T-helper 9 cell (primary cell): ENCODE measurements at regions not wholly inside any gene's neighbourhood (a gene's known extent, or its start where the extent isn't known, plus 50 kb on each side); places are given as distances from the start of the nearest gene placed in this dataset.

Experiments
- DNase-seq: peaks from one replicate; pipeline ENCODE4 v3.0.0-alpha.2; 2020

DNA sequence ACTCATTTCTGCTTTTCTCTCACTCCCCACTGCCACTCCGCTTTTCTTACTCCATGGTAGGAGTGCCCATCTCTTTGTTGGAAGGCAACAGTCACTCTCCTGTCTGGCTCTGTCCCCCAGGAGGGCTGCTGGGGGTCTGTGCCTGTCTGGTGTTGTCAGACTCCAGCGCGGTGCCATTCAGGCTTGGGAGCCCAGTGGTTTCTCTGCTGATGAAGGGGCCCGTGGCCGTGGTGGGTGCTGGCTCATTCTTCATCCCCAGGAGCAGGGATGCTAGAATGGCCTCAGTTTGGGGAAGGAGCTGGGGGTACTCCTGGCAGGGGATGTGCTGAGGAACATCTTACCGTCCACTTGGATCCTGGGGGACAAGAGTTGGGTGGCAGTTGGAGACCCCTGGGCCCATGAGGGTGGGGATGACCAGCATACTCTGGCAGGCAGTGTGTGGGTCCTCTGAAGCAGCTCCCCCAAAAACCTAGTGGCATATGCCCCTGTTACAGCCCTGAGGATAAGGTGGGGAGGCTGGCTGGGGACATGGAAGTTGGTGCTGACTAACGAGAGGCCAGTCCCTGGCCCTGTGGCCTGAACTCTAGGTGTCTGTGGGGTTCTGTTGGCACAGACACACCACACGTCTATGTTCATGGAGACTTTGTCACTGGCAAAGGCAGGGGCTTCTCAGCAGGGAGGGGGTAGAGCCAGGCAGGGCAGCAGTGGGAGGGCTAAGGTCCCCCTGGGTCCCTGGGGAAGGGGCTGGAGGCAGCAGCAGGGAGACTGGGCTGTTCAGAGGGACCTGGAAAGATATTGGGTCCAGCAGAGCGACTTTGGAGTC lies 102.8 kb upstream of the RET start:
- no peak for DNase-seq

DNA sequence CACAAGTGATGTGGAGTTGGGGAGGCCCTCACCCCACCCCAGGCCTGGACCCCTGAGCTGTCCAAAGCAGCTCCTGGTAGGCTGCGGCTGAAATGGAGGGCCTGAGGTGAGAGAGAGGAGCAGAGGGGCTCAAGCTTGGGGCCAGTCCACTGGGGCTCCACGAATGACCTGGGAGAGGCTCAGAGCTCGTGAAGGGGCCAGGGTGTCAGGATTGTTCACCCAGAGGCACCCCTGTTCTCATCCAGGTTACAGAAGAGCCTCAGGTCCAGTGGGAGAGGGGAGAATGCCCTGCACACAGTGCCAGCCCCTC lies 102.2 kb upstream of the RET start:
- no peak for DNase-seq

DNA sequence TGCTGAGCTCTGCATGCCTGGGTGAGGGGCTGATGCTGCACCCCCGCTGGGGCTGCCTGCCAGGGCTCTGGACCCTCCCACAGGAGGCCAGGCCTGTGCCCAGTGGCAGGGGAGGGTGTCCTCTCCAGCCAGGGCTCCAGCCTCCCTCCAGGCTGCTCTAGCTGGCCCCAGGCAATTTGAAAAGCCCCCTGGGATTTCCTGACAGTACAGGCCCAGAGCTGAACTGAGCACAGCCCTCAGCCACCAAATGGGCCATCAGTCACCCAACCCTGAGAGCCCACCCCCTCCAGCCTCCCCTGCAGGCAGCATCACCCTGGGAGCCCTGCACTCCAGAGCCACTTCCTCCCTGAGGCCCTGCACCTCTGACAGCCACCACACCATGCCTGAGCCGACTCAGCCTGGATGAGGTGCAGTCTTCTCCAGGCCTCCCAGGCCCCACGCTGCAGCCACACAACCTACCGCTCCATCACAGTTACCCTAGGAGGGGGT lies 101.8 kb upstream of the RET start:
- no peak for DNase-seq

DNA sequence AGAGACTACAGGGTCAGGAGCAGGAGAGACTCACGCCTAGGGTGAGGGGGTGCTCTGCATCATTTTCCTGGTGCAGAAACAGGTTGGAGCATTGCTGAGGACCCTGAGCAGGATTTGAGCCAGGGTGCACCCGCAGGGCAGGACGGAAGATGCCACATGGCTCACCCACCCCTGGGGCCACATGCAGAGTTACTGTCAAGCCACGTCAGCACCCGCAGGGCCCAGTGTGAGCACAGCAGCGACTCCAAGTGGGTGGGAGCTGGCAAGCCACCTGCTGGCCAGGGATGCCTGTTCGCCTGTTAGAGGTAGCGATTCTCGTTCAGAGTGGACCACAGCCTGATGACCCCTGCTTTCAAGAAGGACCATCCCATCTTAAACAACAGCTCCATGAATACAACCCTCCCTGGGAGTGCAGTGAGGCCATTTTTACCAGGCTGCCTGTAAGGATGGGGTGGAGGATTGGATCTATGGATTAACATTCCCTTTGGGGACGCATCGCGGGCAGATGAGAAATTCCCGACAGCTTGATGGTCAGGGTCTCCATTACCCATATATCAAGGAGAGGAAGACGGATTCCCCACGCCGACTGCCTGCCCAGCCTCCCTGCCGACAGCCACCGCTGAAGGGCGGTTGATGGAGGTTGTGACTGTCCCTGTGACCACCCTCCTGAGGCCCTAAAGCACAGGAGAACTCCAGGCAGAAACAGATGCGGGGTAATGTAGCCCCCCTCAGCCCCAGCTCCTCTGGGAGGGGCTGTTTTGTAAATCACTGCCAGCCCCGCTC lies 101.1 kb upstream of the RET start:
- no peak for DNase-seq

DNA sequence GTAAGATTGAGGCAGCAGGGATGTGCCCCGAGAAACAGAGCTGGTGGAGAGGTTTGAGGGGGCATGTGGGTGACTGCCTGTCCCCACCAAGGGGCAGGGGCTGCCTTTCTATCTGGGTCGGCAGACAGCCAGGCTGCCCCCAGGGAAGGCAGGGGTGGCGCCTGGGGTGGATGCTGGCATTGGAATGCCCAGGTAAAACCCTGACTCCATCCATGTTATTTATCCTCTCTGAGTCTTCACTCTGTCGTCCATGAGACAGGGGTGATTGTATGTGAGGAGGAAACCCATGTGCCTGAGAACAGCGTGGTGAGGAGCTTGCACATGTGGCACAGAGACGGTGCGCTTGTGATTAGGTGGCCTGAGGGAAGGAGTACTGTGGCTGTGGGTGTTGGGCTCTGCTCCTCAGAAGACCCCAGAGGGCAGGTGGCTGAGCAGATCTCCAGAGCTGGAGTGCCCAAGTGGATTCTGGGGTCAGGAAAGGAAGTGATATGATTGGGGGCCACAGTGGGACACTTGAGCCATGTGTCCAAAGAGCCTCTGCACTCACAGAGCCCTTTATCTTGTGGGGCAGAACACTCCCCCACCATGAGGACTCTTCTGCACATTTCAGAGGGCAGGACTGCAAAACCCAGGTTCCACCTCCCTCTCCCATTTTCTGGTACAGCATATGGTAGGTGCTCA lies 100.4 kb upstream of the RET start:
- no peak for DNase-seq

DNA sequence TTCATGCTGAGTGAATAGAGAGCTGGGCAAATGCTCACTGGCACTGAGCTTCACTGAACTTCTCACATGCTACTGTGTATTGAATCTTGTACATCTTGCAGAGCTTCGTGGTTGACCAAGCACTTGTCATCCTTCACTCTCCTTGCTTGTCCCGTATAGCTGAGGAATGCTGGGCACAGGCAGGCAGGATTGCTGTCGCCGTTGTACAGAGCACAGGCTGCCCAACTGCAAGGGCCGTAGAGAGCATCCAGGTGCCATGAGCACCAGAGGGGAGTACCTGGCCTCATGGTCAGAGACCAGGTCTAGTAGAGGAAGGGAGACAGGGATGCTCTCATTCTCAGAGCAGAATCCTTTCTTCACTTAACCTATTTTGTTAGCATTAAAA lies 99.8 kb upstream of the RET start:
- no peak for DNase-seq

DNA sequence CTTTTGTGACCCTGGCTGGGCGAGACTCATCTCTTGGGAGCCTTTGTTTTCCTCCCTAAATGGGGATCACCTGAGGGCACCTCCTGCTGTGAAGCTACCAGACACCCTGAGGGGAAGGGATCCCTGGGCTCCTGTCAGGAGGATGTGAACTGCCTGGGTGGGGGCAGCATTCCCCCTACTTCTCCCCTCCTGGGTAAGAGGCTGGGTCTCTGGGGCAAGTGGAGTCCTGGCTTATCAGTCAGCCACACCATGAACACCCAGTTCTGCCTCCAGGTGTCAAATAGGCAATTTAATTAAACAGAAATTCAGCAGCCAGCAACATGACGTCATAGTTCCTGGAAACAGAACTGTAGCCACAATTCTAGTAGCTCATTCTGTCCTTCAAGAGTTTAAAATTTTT lies 97.7 kb upstream of the RET start:
- DNase-seq, result no peak

DNA sequence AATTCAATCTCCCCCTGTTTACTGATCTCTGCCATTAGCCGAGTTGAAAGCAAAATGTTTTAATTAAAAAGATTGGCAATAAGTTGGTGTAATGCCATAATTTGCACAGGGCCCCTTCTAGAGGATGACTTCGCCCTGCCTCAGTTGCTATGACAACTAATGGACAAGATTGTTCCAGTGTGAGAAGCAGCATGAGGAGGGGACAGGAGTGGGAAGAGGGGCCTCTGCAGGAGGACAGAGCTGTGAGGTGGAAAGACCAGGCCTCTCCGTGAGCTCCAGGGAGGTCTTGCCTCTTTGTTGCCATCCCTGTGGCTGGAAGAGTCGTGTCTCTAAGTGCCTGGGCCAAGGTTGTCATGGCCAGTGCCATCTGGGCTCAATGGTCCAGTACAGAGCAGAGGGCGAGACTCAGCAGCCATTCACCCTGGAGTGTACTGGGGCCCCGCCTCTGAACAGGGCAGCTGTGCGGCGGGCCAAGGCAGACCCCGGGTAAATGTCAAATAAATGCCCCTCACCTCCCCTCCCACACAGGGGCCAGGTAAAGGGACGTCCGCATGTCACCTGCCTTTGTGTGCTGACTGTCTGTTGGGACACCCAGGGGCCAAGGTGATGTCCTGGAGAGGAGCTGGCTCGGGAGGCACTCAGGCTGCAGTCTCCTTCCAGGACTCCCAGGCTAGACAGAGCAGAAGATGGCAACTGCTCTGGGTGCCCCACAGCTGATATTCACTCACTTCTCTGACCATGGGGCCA lies 97.0 kb upstream of the RET start:
- DNase-seq, result no peak

DNA sequence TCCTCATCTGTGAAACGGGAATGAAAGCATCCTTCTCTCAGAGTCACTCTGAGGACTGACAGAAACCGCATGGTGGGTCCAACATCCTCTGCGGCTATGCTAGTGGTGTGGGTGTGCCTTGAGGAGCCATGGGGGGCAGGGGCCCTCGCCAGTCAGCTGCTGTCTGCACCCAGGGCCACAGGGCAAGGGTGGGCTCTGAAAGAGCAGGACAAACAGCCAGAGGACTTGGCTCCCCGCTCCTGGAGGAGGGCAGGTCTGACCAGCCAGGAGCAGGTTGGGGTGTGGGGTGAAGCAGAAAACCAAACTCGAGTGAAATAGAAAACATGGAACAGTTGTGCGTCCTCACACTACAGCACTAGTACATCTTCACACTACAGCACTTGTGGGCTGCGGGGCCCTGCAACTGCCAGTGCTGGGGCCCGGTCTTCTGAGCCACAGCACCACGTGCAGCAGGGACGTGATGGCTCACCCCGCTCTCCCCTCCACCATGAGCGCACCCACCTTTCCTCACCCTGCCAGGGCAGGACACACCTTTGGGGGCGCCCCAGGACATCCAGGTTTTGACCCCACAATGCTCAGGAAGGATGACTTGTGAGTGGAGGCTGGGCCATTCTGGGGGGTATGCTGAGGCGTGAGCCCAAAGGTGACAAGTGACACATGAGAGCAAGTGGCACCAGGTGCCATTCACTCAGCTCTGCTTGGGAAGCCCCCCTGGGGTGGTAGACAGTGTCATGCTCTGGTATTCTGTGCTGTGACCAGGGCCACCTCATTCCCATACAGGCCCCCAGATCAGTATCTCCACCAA lies 96.1 kb upstream of the RET start:
- no peak for DNase-seq

DNA sequence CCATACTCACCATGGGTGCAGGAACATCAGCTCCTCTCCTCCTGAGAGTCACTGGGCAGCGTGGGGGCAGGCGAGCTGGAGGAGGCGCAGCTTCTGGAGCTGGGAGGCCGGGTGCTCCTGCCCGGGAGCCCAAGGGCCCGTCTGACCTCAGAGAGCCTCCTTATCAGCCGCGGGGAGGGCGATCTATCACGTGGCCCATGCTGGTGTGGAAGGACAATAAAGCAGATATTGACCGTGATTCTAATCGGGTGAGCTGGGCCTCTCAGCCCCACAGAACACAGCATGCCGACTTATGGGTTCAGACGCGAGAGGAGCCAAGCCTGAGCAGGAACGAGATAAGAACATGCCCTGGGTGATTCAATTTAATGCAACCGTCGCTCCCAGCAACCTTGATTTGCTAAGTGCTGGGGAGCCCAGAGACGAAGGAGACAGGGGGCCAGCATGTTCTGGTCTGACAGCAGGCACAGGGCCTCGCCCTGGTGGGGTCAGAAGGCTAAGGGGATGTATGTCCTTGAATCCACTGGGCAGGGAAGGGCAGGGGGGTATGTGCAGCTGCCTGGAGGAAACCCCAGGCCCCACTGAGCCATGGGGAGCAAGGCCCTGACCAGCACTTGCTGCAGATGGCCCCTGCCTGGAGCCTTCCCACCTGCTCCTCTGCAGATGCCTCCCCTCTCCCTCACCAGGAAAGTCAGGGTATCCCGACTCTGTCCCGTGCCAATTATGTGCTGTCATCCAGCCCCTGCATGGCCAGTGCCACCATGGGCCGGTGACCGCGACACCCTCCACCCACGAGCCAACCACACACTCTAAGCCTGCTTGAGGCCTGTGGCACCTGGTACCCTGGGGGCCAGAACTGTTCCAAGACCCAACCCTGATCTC lies 95.3 kb upstream of the RET start:
- no peak for DNase-seq

DNA sequence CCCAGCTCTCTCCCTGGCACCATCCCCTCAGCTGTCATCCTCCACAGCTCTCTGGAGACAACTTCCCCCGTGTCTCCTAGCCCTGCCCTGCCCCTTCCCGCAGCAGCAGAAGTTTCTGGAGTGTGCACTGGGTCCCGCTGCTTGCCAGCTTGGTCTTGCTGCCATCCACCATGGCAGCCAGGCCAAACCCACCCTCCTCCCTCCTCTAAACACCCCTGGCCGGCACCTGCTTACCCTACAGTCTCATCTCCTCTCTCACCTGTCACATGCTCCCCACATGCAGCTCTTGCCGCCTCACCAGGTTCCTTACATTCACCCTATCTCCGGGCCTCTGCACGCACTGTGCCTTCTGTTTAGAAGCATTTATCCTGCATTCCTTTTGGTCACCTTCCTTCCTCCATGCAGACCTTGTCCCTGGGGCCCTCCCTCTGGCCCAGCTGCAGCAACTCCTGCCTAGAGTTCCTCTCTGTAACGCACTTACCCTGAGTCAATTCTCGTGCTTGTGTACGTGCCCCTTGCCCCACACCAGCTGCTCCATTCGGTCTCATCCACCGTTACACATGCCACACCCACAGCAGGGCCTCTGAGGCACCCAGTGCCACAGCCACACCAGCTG lies 93.9 kb upstream of the RET start:
- DNase-seq, result no peak

DNA sequence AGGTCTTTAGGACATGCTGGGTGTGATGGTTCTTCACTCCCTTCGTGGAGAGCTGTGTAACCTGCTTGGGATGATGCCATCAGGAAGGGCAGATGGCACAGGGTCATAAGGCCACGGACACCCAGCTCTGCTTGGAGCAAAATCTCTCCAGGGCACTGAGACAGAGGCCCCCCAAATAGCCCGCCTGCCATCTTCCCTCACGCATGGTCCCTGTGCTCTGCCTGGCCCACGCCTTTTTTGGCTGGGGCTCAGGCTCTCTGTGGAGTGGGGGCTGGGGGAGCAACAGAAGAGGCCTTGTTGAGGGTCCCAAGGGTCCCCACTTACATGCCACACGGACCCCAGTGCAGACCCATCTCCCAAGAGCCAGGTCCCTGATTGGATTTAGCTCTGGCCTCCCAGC lies 93.3 kb upstream of the RET start:
- no peak for DNase-seq

DNA sequence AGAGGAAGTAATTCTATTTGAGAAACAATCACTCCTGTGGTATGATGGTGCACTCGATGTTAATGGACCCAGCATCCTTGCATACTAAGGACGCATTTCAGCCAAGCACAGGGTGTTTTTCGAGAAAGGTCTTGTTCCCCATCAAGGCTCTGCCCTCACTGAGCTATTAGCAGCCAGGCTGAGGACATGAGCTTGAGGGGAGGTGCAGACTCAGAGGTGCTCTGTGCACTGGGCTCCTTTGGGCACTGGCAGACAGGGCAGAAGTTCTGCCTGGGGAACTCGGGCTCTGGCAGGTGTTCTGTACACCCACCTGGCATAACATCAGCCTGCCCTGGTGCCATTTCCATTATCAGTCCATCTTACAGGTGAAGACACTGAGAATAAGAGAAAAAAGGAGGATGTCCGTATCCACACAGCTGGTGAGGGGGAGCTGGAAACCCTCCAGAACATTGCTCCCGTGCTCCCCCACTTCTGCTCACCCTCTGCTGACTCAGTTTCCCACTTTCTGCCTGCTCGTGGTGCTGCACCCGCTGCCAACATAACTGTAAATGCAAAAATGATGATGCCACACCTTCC lies 92.7 kb upstream of the RET start:
- DNase-seq, result no peak

DNA sequence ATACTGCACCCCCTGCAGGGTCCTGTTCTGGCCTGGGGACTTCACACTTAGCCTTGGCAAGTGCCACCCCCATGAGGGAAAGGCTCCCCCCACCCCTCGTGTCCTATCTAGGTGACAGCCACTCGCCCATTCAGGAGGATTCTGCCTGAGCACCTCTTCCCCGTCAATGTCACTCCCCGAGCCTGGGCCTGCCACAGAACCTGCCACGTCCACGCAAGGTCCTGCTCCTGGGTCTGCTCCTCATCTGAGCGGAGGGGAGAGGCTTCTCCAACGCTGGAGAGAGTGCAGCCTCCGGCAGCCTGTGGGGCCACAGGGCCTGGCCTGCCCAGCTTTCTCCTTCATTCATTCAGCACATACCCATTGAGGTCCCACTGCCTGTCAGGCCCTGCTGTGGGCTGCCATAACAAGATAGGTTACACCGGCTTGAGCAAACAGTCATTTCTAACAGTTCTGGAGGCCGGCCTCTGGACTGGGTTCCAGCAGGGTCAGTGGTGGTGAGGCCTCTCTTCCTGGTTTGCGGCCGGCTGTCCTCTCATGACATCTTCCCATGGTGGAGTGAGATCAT lies 92.0 kb upstream of the RET start:
- no peak for DNase-seq

DNA sequence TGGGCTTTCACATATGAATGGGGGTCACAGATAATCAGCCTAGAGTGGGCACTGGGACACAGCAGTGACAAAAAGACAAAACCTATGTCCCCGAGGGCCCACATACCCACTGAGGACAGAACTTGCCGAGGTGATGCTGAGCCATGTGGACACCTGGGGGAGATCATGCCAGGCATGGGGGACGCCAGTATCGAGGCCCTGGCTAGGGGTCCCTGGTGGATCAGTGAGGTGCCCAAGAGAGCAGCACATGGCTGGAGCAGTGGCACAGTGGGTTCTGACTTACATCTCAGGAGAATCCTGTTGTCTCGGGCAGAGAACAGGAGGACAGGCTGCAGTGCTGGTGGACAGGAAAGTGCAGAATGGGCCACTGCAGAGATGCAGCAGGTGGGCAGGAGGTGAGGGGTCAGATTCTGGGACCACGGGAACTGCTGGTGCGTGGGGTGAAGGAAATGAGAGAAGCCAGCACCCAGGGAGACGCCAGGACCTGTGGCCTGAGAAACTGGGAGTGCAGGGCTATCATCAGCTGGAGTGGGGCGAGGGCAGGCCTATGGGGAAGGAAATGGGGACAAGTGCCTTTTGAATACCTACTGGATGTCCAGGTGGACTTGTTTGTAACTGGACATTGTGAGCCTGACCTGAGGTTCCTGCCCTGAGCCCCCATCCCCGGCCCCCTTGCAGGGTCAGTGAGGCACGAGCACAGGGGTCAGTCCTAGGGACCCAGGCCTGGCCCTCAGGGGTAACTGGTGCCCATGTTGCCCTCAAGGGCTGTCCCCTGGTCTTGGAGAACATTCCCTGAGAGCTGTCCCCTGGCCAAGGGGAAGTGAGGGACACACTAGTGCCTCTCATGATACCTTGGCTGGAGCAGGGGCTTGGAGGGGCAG lies 91.2 kb upstream of the RET start:
- DNase-seq, result no peak

DNA sequence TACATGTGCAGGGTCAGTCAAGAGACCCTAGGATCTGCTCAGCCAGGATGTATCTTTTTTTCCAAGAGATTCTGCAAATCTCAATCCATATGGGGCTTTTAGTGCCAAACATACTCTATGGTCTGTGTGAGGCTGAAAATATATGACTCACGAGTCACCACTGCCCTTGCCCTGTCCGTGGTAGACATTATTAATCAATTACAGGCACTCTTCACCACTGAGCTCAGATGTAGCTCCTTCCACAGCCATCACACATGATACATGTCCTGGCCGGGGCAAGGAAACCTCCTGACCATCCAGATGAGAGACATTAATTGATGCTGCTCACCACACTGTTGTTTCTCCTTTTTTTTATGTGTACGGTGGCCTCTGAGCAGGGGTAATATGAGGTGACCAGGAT lies 90.2 kb upstream of the RET start:
- no peak for DNase-seq

DNA sequence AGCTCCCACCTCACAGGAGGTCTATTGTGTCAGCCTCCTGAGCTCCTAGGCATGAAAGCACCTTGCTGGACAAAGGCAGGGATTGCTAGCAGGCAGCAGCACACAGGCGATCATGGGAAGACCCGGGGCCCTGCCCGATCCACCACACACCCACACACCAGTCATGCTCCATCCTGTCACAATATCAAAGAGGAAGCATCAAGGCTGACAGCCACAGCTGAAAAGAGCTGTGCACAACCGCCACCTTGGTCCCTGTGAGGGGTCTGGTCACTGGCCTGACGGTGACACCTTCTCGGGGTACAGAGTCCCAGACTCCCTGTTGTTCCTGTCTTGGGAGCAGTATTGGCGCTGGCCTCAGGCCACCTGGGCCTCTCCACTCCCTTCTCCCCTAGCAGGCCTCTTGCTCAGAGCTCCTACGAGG lies 89.7 kb upstream of the RET start:
- DNase-seq, result no peak

DNA sequence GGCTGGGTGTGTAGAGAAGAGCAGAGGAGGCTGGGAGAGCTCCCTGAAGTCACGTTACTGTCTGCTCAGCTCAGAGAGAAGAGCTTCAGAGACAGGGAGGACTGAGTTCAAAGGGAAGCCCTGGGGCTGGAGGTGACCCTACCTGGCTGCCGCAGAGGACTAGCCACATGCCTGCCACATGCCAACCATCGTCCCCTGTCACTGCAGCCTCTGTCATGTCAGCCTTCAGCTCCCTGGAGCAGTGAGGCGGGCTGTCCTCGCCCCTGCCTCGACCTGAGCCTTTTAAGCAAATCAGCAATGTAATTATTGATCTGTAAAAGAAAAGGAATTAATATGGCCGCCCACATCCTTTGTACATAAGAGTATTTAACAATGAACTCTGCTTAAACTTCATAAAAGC lies 89.3 kb upstream of the RET start:
- DNase-seq, result no peak

DNA sequence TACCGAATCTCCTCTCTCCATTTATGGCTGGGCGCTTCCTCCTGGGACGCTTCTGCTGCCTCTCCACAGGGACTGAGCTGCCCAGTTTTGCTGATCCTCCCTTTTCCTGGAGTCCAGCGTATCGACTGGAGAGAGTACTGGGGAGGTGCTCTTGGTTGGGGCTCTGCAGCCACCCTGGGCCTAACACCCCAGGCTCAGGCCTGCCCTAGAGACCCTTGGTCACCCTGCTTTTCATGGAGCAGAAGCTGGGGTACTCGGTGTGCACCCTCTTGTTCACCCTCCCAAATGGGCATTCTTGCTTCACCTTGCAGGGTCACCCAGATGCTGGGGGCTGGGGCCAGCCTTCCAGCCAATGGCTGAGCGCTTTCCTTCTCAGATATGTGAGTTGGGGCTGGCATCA lies 88.8 kb upstream of the RET start:
- DNase-seq, result no peak
